HG02678 (cell line): ENCODE measurements at regions not wholly inside any gene's neighbourhood (a gene's known extent, or its start where the extent isn't known, plus 50 kb on each side); places are given as distances from the start of the nearest gene placed in this dataset.

Experiments
- ATAC-seq: cut with Tn5 transposase; IDR thresholded peaks from one replicate; pipeline ENCODE4 v1.9.1; 2021; ENCODE audit warnings: mild to moderate bottlenecking, moderate library complexity; ENCODE audit not compliant: unreplicated experiment

DNA sequence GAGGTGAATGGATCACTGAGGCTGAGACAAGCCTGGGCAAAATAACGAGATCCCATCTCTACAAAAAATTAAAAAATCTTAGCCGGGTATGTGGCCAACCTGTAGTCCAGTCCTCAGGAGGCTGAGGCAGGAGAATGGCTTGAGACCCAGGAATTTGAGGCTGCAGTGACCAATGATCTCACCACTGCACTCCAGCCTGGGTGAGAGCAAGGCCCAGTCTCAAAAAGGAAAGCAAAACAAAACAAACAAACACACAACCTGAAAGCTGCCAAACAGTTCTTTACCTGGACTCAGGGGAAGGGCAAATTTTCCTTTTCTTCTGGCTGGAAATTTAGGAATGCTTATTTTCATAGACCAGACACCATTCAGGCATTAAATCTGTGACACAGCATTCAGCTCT, 163.1 kb upstream of the FAT1 start:
- ATAC-seq = no peak

DNA sequence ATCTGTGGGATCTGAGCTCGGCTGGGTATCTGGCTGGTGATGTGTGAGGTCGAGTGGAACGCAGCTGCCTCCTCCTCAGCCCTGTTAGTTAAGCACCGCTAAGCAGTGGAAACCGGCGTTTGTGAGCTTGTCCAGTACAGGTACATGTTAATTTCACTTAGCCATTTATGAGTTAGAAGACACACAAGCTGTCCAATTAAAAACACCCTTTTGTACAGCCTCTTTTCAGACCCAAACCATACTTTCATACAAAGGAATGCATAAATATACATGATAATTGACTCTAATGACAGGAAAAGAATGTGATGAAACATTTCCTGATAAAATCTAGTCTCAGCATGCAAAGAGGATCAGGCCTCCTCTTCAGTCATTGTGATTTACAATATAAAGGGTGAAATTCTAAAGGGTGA, 163.6 kb upstream of the FAT1 start:
- ATAC-seq = no peak

GRCh38 chr4:186887752-186888151, 164.1 kb upstream of the FAT1 start:
- no peak for ATAC-seq

DNA sequence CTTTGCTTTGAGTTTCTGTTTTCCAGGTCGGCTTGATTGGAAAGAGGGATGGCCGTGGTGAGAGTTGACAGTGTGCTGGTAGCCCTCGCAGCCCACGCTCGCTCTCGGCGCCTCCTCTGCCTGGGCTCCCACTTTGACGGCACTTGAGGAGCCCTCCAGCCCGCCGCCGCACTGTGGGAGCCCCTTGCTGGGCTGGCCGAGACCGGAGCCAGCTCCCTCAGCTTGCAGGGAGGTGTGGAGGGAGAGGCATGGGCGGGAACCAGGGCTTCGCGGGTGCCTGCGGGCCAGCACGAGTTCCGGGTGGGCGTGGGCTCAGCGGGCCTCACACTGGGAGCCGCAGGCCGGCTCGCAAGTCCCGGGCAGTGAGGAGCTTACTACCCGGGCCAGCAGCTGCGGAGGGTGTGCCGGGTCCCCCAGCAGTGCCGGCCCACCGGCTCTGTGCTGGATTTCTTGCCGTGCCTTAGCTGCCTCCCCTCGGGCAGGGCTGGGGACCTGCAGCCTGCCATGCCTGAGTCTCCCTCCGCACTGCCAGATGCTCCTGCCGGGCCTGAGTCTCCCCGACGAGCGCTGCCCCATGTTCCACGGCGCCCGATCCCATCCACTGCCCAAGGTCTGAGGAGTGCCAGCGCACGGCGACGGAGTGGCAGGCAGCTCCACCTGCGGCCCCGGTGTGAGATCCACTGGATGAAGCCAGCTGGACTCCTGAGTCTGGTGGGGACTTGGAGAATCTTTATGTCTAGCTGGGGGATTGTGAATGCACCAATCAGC, 166.4 kb upstream of the FAT1 start:
- no peak for ATAC-seq

- no peak for ATAC-seq
These were observed 168.3 kb upstream of the FAT1 start for GRCh38 chr4:186891859-186892486.

GRCh38 chr4:186898367-186898766, 174.7 kb upstream of the FAT1 start:
- no peak for ATAC-seq

DNA sequence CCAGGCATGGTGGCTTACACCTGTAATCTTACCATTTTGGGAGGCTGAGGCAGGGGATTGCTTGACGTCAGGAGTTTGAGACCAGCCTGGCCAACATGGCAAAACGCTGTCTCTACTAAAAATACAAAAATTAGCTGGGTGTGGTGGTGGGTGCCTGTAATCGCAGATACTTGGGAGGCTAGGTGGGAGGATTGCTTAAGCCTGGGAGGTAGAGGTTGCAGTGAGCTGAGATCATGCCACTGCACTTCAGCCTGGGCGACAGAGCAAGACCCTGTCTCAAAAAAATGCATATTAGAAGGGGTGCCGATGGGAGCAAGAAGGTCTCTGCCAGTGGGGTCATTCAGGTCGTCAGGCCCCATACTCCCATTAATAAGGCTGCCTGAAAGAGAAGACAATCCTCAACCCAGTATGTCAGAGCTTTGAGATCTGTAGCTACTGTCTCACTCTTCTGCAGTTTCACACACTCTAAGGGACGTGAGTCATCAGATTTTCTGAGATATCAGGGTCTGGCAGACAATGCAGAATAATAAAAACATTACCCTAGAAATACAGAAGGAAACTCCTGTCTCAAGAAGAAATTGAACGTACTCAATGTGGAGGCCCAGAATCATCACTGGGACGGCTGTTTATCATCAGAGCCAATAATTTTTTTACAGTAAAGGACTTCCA, 176.7 kb upstream of the FAT1 start:
- no peak for ATAC-seq

DNA sequence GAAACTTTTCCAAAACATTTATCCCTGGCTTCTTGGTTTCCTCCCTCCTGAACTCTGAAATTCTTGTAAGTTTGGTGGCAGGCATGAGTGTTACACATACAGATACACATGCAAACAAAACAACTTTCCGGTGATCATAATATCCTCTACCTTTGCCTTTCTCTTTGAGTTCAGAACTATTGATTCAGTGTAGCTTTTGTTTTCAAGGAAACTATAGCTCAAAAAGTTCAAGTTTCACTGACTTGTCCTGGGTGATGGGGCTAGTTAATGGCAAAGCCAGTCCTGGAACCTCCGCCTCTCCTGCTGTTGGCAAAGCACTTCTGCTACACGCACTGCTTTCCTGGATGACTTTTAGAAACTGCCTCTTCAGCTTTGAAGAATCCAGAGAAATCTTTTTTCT, 177.3 kb upstream of the FAT1 start:
- no peak for ATAC-seq

DNA sequence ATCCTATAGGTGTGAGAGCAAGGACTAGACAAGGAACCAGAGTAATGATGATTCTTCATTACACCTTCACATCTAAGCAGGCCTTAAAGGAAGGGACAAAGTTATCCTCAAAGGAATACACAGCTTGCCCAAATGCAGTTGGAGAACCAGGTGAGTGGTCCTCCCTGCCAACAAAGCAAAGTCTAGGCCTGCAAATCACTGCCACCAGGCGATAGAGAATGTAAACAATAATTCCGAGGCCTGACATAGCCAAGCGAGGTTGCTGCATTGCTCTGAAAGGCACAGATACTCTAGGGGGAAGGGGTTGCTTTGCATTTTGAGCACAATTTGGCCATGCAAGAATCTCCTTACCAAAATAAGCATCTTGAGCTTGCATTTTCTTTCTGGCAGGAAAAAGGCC, 178.2 kb upstream of the FAT1 start:
- ATAC-seq = no peak

GRCh38 chr4:186902361-186902760, 178.7 kb upstream of the FAT1 start:
- no peak for ATAC-seq

GRCh38 chr4:186904101-186904500, 180.4 kb upstream of the FAT1 start:
- ATAC-seq = no peak

GRCh38 chr4:186906722-186907121, 183.1 kb upstream of the FAT1 start:
- ATAC-seq = no peak

DNA sequence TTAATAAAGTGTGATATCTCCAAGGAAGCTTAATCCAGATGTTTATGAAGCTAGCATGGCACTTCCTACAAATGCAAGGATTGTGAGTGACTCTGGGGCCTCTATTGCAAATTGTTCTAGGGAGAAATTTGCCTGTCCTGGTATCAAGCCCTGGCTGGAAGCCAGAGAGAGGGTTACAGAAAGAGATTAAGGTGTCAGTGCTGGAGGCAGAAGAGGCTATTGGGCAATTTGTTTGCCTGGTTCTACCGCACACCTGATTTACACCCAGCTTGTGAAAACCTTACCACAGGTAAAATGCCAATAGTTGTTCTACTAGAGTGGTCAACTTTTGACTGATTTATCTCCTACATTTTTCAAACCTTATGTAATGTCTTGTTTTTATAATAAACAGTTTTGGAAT, 186.7 kb upstream of the FAT1 start:
- no peak for ATAC-seq

- no peak for ATAC-seq
These were observed 188.9 kb upstream of the FAT1 start for GRCh38 chr4:186912606-186913005.

GRCh38 chr4:186915816-186916215, 192.2 kb upstream of the FAT1 start:
- no peak for ATAC-seq

GRCh38 chr4:186917136-186917535, 193.5 kb upstream of the FAT1 start:
- ATAC-seq = no peak

GRCh38 chr4:186918466-186918865, 194.8 kb upstream of the FAT1 start:
- no peak for ATAC-seq

GRCh38 chr4:186919340-186919739, 195.7 kb upstream of the FAT1 start:
- ATAC-seq = no peak

DNA sequence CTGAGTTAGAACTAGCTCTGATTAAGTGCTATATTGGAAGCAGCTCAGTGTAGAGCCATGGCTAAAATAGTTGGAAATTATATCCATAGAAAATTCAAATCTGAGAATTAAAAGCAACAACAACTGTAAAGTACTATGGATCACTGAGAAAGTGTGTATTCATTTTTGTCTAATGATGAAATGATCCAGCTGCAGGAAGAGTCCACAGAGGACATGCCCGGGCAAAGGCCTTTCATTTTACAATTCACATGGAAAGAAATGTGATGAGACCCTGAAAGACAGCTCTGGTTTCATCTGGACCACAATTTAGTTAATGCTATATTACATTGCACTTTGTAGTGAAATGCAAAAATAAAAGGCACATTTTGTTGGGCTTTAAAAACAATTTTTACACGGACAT, 196.8 kb upstream of the FAT1 start:
- ATAC-seq = no peak

DNA sequence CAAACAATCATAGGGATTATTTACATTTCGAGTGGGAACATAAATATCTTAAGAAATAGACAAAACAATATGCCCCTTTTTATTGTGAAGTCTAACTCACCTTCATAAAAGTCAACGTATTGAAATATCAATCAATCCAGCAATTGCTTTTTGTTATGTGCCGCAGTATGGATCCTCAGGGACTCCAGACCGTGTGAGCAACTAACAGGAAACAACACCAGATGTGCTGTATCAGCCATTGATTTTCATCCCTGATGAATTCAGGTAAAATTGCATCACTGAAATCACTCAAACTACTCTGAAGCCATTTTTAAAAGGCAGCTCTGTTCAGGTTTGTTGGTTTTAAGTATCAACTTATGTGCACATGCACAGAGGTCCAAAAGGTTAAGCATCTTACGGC, 197.3 kb upstream of the FAT1 start:
- no peak for ATAC-seq

DNA sequence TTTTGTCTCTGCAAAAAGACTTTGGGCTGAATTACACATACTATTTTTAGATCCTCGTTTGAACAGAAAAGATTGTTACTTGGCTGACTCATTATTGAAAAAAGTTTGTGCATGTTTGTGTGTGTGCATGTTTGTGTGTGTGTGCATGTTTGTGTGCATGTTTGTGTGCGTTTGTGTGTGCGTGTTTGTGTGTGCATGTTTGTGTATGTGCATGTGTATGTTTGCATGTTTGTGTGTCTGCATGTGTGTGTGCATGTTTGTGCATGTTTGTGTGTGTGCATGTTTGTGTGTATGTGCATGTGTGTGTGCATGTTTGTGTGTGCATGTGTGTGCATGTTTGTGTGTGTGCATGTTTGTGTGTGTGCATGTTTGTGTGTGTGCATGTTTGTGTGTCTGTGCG, 201.1 kb upstream of the FAT1 start:
- ATAC-seq = no peak

DNA sequence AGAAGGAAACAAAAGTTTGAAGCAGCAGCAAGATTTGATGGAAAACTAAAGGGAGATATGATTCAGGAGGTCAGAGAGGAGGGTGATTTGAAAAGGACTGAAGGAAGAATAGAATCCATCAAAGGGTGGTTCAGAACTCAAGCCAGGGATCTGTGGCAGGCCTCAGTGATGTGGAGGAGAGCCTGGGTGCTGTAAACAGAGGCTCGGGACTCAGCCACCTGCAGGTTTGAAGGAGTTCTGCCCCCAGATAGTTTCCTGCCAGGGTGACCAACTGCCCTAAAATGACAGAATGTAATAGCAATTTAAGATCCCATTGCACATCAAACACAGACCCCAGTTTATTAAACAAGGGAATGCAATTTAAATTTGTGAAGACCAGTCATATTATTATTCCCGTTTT, 204.0 kb upstream of the FAT1 start:
- no peak for ATAC-seq
